ENCODE measurements at regions not wholly inside any gene's neighbourhood (a gene's known extent, or its start where the extent isn't known, plus 50 kb on each side); places are given as distances from the start of the nearest gene placed in this dataset.
"Not testable (repeated sequence)": the region's sequence is repeated elsewhere in the genome, so short reads cannot be mapped to it uniquely, and the experiment has no call there.

DNA sequence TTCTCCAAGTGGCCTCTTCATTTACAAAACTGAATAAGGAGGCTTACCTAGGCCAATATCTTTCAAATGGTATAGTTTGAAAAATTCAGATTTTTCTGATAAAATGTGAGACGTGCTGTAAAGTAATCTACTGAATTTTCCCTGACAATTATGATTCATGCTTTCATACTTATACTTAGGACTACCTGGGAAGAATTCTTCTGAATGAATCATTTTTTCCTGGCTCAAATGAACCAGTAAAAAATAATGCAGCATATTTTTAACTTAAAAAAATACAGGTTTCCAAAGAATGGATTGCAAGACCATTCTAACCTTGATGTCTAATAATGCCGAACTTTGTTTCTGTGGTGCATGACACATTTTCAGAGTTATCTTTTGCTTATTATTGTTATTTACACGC is 375.4 kb downstream of the ZNF674 start:
- DNase-seq (ENCODE audit: insufficient read length, low spot score) (no peak), FAIRE-seq (no peak)
- TF ChIP-seq POLR2AphosphoS5 (IDR thresholded peaks at IDR 0.05; ENCODE audit: low read depth, low read length) (no peak), POU2F2 (IDR thresholded peaks at IDR 0.05; ENCODE audit: low read depth, low read length) (no peak), PAX5 (IDR thresholded peaks at IDR 0.05; ENCODE audit: insufficient read depth, low read length, severe bottlenecking) (no peak), TAF1 (IDR thresholded peaks at IDR 0.05; ENCODE audit: low read depth, low read length) (no peak), POLR2A (IDR thresholded peaks at IDR 0.05; ENCODE audit: low read depth, low read length) (no peak)

- FAIRE-seq (no peak), DNase-seq (ENCODE audit: insufficient read length, low spot score) (no peak)
- TF ChIP-seq TAF1 (IDR thresholded peaks at IDR 0.05; ENCODE audit: low read depth, low read length), result no peak
- no peak for TF ChIP-seq POLR2A (IDR thresholded peaks at IDR 0.05; ENCODE audit: low read depth, low read length)
- TF ChIP-seq POU2F2 (IDR thresholded peaks at IDR 0.05; ENCODE audit: low read depth, low read length), result no peak
- no peak for TF ChIP-seq SPI1 (IDR thresholded peaks at IDR 0.05; ENCODE audit: low read depth, low read length)
- no peak for TF ChIP-seq PAX5 (IDR thresholded peaks at IDR 0.05; ENCODE audit: insufficient read depth, low read length, severe bottlenecking)
- TF ChIP-seq POLR2AphosphoS5 (IDR thresholded peaks at IDR 0.05; ENCODE audit: low read depth, low read length), result no peak
Observed at GRCh38 chrX:46168254-46168653, 377.0 kb downstream of the ZNF674 start.

DNA sequence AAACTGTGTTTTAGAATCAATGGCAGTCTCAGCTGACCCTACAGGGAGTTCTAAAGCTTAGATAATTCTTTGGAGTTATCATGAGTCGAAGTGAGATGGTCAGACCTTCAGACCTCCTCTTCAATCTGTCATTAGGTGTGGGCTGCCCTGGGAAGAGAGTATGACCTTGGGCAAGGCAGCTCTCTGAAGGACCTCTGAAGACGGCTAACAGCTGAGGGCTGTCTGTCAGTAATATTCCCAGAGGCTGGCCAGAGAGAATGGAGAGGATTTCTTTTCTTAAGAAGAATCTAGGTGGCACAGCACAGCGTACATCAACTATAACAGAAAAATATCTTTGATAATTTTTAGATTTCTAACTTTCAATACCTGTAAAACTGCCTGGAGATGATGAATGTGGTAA is 379.4 kb downstream of the ZNF674 start:
- no peak for FAIRE-seq
- TF ChIP-seq TAF1 (IDR thresholded peaks at IDR 0.05; ENCODE audit: low read depth, low read length), result no peak
- no peak for DNase-seq (ENCODE audit: insufficient read length, low spot score)

GRCh38 chrX:46165411-46165810 is 379.8 kb downstream of the ZNF674 start:
- no peak for DNase-seq (ENCODE audit: insufficient read length, low spot score)
- FAIRE-seq, result no peak
- no peak for TF ChIP-seq POLR2A (IDR thresholded peaks at IDR 0.05; ENCODE audit: low read depth, low read length)
- no peak for TF ChIP-seq PAX5 (IDR thresholded peaks at IDR 0.05; ENCODE audit: insufficient read depth, low read length, severe bottlenecking)
- TF ChIP-seq SPI1 (IDR thresholded peaks at IDR 0.05; ENCODE audit: low read depth, low read length), result no peak
- TF ChIP-seq TAF1 (IDR thresholded peaks at IDR 0.05; ENCODE audit: low read depth, low read length), result no peak
- no peak for TF ChIP-seq POLR2AphosphoS5 (IDR thresholded peaks at IDR 0.05; ENCODE audit: low read depth, low read length)
- TF ChIP-seq POU2F2 (IDR thresholded peaks at IDR 0.05; ENCODE audit: low read depth, low read length), result no peak

DNA sequence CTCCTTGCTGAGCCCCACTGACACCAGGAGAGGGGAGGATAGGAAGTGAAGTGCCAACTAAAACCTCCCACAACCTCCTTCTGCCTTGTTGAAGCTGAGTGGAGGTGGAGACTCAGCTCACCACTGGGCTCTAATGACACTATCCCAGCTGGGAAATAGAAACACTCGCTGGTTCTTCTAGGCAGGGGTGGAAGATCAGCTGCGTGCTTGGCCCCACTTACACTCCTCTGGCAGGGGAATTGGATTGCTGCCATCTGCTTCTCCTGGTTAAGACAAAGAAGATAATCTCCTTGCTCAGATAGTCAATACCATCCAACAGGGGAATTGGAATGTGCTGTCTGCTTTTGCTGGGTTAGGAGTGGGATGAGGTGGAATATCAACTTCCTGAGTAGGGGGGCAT is 392.5 kb downstream of the ZNF674 start:
- no peak for FAIRE-seq
- TF ChIP-seq POU2F2 (IDR thresholded peaks at IDR 0.05; ENCODE audit: low read depth, low read length) (no peak), TAF1 (IDR thresholded peaks at IDR 0.05; ENCODE audit: low read depth, low read length) (no peak), SPI1 (IDR thresholded peaks at IDR 0.05; ENCODE audit: low read depth, low read length) (no peak), PAX5 (IDR thresholded peaks at IDR 0.05; ENCODE audit: insufficient read depth, low read length, severe bottlenecking) (no peak)
- DNase-seq (ENCODE audit: insufficient read length, low spot score), result no peak

- DNase-seq (ENCODE audit: insufficient read length, low spot score); FAIRE-seq: not testable (repeated sequence)
Observed at GRCh38 chrX:46151332-46151731, 393.9 kb downstream of the ZNF674 start.

DNA sequence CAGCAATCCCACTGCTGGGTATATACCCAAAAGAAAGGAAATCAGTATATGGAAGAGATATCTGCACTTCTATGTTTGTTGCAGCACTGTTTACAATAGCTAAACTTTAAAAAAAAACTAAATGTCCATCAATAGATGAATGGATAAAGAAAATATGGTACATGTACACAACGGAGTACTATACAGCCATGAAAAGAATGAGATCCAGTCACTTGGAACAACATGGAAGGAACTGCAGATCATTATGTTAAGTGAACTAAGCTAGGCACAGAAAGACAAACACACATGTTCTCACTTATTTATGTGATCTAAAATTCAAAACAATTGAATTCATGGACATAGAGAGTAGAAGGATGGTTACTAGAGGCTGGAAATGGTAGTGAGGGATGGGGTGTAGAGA is 400.7 kb downstream of the ZNF674 start:
- DNase-seq (ENCODE audit: insufficient read length, low spot score) (no peak), FAIRE-seq (no peak)
- TF ChIP-seq PAX5 (IDR thresholded peaks at IDR 0.05; ENCODE audit: insufficient read depth, low read length, severe bottlenecking) (no peak), TAF1 (IDR thresholded peaks at IDR 0.05; ENCODE audit: low read depth, low read length) (no peak), SPI1 (IDR thresholded peaks at IDR 0.05; ENCODE audit: low read depth, low read length) (no peak), POLR2AphosphoS5 (IDR thresholded peaks at IDR 0.05; ENCODE audit: low read depth, low read length) (no peak), POU2F2 (IDR thresholded peaks at IDR 0.05; ENCODE audit: low read depth, low read length) (no peak), POLR2A (IDR thresholded peaks at IDR 0.05; ENCODE audit: low read depth, low read length) (no peak)

- no peak for FAIRE-seq
- DNase-seq (ENCODE audit: insufficient read length, low spot score), result no peak
Observed at GRCh38 chrX:46140272-46140671, 404.9 kb downstream of the ZNF674 start.

GRCh38 chrX:46130247-46130646 is 415.0 kb downstream of the ZNF674 start:
- TF ChIP-seq TAF1 (IDR thresholded peaks at IDR 0.05; ENCODE audit: low read depth, low read length) (no peak), POU2F2 (IDR thresholded peaks at IDR 0.05; ENCODE audit: low read depth, low read length) (no peak), POLR2AphosphoS5 (IDR thresholded peaks at IDR 0.05; ENCODE audit: low read depth, low read length) (no peak)
- FAIRE-seq (no peak), DNase-seq (ENCODE audit: insufficient read length, low spot score) (no peak)

More at GRCh38 chrX:46140272-46140671, 404.9 kb downstream of the ZNF674 start:
- TF ChIP-seq PAX5 (IDR thresholded peaks at IDR 0.05; ENCODE audit: insufficient read depth, low read length, severe bottlenecking) (no peak), TAF1 (IDR thresholded peaks at IDR 0.05; ENCODE audit: low read depth, low read length) (no peak), POLR2AphosphoS5 (IDR thresholded peaks at IDR 0.05; ENCODE audit: low read depth, low read length) (no peak), POLR2A (IDR thresholded peaks at IDR 0.05; ENCODE audit: low read depth, low read length) (no peak), SPI1 (IDR thresholded peaks at IDR 0.05; ENCODE audit: low read depth, low read length) (no peak), POU2F2 (IDR thresholded peaks at IDR 0.05; ENCODE audit: low read depth, low read length) (no peak)

GRCh38 chrX:46125111-46125510 is 420.1 kb downstream of the ZNF674 start:
- TF ChIP-seq PAX5 (IDR thresholded peaks at IDR 0.05; ENCODE audit: insufficient read depth, low read length, severe bottlenecking) (no peak), TAF1 (IDR thresholded peaks at IDR 0.05; ENCODE audit: low read depth, low read length) (no peak), POLR2AphosphoS5 (IDR thresholded peaks at IDR 0.05; ENCODE audit: low read depth, low read length) (no peak), POU2F2 (IDR thresholded peaks at IDR 0.05; ENCODE audit: low read depth, low read length) (no peak), SPI1 (IDR thresholded peaks at IDR 0.05; ENCODE audit: low read depth, low read length) (no peak), POLR2A (IDR thresholded peaks at IDR 0.05; ENCODE audit: low read depth, low read length) (no peak)
- DNase-seq (ENCODE audit: insufficient read length, low spot score) (no peak), FAIRE-seq (no peak)

GRCh38 chrX:46117234-46117633 is 428.0 kb downstream of the ZNF674 start:
- DNase-seq (ENCODE audit: insufficient read length, low spot score) (no peak), FAIRE-seq (no peak)
- TF ChIP-seq POLR2A (IDR thresholded peaks at IDR 0.05; ENCODE audit: low read depth, low read length) (no peak), PAX5 (IDR thresholded peaks at IDR 0.05; ENCODE audit: insufficient read depth, low read length, severe bottlenecking) (no peak), SPI1 (IDR thresholded peaks at IDR 0.05; ENCODE audit: low read depth, low read length) (no peak), TAF1 (IDR thresholded peaks at IDR 0.05; ENCODE audit: low read depth, low read length) (no peak), POU2F2 (IDR thresholded peaks at IDR 0.05; ENCODE audit: low read depth, low read length) (no peak), POLR2AphosphoS5 (IDR thresholded peaks at IDR 0.05; ENCODE audit: low read depth, low read length) (no peak)

- not testable (repeated sequence) for FAIRE-seq; DNase-seq (ENCODE audit: insufficient read length, low spot score)
Observed at GRCh38 chrX:46087310-46087709, 457.9 kb downstream of the ZNF674 start.

DNA sequence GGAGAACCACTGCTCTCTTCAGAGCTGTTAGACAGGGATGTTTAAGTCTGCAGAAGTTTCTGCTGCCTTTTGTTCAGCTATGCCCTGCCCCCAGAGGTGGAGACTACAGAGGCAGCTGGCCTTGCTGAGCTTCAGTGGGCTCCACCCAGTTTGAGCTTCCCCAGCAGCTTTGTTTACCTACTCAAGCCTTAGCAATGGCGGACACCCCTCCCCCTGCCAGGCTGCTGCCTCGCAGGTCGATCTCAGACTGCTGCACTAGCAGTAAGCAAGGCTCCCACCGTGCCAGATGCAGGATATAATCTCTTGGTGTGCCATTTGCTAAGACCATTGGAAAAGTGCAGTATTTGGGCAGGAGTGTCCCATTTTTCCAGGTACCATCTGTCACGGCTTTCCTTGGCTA is 465.1 kb downstream of the ZNF674 start:
- not testable (repeated sequence) for DNase-seq (ENCODE audit: insufficient read length, low spot score); FAIRE-seq
